Endothelial cell (in vitro differentiated cells): ENCODE measurements at regions not wholly inside any gene's neighbourhood (a gene's known extent, or its start where the extent isn't known, plus 50 kb on each side); places are given as distances from the start of the nearest gene placed in this dataset.

Experiments
- DNase-seq: peaks from one replicate; pipeline ENCODE4 v3.0.0; 2021; ENCODE audit warnings: low spot score
- H3K27ac Mint-ChIP-seq: one replicate; pipeline ENCODE4 v1.8.0; 2021; ENCODE audit warnings: mixed read lengths, inconsistent platforms; ENCODE audit not compliant: unreplicated experiment
- H3K27me3 Mint-ChIP-seq: one replicate; pipeline ENCODE4 v1.8.0; 2021; ENCODE audit warnings: mild to moderate bottlenecking, moderate library complexity, mixed read lengths, inconsistent platforms; ENCODE audit not compliant: unreplicated experiment
- H3K36me3 Mint-ChIP-seq: one replicate; pipeline ENCODE4 v1.8.0; 2021; ENCODE audit warnings: mild to moderate bottlenecking, low read depth, mixed read lengths, inconsistent platforms; ENCODE audit not compliant: unreplicated experiment
- H3K4me1 Mint-ChIP-seq: one replicate; pipeline ENCODE4 v1.8.0; 2021; ENCODE audit warnings: mild to moderate bottlenecking, mixed read lengths, inconsistent platforms; ENCODE audit not compliant: unreplicated experiment
- H3K4me3 Mint-ChIP-seq: one replicate; pipeline ENCODE4 v1.8.0; 2021; ENCODE audit warnings: mild to moderate bottlenecking, mixed read lengths, inconsistent platforms; ENCODE audit not compliant: unreplicated experiment
- H3K9me3 Mint-ChIP-seq: one replicate; pipeline ENCODE4 v1.8.0; 2021; ENCODE audit warnings: mixed read lengths, inconsistent platforms; ENCODE audit not compliant: unreplicated experiment
- TF ChIP-seq, protein P1 (sequence below): fragments of 200-600 bp; sonication (generic); IDR thresholded peaks from one replicate; pipeline ENCODE4 v1.5.0; 2021; ENCODE audit warnings: antibody characterized with exemption; ENCODE audit not compliant: unreplicated experiment

DNA sequence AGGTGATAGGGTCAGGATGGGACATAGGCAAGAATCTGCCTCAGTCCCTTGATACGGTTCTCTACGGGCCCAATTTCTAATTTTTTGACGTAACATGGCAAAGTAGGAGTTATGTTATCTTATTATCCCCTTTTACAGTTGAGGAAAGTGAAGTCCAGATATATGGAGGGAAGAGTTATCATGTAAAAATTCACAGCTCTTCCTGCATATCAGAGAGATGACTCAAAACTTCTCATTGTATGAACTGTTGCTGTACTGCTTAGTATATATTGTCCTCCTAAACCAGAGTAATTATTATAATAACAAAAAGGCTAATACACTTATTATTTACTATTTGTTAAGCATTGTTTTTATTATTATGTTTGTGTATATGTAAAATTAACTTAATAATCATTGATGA lies 260.5 kb upstream of the IGFBP7 start:
- no peak for DNase-seq
- Mint-ChIP-seq H3K9me3 (no peaks in the 10 kb centered on the region), H3K4me3 (no peak overlapping the region)

DNA sequence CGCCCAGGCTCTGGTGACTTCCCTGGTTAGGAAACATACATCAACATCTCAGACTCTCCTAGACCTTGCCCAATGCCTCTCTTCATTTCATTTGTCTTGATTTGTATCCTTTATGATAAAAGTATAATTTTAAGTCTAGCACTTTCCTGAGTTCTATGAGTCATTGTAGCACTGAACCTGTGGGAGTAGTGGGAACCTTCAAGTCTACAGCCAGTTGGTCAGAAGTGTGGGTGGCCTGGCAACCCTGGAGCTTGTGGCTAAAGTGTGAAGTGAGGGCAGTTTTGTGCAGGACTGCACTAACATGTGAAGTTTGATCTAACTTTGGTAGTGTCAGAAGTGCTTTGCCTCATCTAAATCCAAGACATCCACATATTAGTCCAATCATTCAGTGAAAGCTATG lies 259.3 kb upstream of the IGFBP7 start:
- TF ChIP-seq, protein P1, sequence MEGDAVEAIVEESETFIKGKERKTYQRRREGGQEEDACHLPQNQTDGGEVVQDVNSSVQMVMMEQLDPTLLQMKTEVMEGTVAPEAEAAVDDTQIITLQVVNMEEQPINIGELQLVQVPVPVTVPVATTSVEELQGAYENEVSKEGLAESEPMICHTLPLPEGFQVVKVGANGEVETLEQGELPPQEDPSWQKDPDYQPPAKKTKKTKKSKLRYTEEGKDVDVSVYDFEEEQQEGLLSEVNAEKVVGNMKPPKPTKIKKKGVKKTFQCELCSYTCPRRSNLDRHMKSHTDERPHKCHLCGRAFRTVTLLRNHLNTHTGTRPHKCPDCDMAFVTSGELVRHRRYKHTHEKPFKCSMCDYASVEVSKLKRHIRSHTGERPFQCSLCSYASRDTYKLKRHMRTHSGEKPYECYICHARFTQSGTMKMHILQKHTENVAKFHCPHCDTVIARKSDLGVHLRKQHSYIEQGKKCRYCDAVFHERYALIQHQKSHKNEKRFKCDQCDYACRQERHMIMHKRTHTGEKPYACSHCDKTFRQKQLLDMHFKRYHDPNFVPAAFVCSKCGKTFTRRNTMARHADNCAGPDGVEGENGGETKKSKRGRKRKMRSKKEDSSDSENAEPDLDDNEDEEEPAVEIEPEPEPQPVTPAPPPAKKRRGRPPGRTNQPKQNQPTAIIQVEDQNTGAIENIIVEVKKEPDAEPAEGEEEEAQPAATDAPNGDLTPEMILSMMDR: no peak
- H3K4me3 Mint-ChIP-seq: no peak overlapping the region
- H3K9me3 Mint-ChIP-seq: no peaks in the 10 kb centered on the region
- H3K27me3 Mint-ChIP-seq: peaks cover 6% of the 10 kb centered on the region
- no peak for DNase-seq
- H3K36me3 Mint-ChIP-seq: peaks cover 3% of the 10 kb centered on the region
- H3K27ac Mint-ChIP-seq: no peak overlapping the region
- H3K4me1 Mint-ChIP-seq: peaks cover 9% of the 10 kb centered on the region

More for the DNA sequence above, 260.5 kb upstream of the IGFBP7 start:
- Mint-ChIP-seq H3K4me1 (peaks cover 9% of the 10 kb centered on the region), H3K27me3 (peaks cover 6% of the 10 kb centered on the region), H3K27ac (no peak overlapping the region), H3K36me3 (peaks cover 3% of the 10 kb centered on the region)
- TF ChIP-seq, protein P1: no peak

DNA sequence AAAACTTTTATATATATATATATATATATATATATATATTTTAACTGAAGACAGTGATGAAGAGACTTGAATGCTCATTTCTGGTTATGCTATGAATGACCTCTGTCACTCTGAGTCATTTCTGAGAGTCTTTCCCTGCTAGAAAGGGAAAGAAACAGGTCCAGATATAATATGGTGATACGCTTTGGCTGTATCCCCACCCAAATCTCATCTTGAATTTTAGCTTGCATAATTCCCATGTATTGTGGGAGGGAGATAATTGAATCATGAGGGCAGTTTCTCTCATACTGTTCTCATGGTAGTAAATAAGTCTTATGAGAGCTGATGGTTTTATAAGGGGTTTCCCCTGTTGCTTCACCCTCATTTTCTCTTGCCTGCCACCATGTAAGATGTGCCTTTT lies 254.1 kb upstream of the IGFBP7 start:
- no peaks in the 10 kb centered on the region for H3K4me1 Mint-ChIP-seq
- no peak overlapping the region for H3K27ac Mint-ChIP-seq

DNA sequence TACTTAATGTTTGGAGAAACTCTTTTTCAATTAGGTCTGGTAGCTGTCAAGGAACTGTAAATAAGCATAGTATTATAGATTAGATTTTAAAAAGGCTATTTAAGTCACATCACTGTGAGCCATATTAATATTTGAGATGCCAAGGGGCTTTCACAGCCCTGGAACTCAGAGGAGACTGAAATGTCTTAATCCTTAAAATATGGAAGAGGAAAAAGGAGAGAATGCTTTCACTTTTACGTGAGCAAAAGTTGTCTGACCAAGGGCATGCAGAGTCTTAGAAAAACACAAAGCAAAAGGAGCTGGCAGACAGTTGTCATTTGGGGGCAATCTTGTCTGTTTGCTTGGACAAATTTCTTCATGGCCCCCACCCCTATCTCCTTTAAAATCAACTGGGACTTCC lies 253.2 kb upstream of the IGFBP7 start:
- H3K36me3 Mint-ChIP-seq: no peaks in the 10 kb centered on the region
- H3K27ac Mint-ChIP-seq: no peak overlapping the region
- no peaks in the 10 kb centered on the region for H3K27me3 Mint-ChIP-seq
- H3K4me1 Mint-ChIP-seq: no peaks in the 10 kb centered on the region
- H3K4me3 Mint-ChIP-seq: no peak overlapping the region
- no peak for DNase-seq
- no peaks in the 10 kb centered on the region for H3K9me3 Mint-ChIP-seq
- TF ChIP-seq, protein P1: no peak

More for the DNA sequence above, 254.1 kb upstream of the IGFBP7 start:
- H3K36me3 Mint-ChIP-seq: no peaks in the 10 kb centered on the region
- H3K4me3 Mint-ChIP-seq: no peak overlapping the region
- no peaks in the 10 kb centered on the region for H3K9me3 Mint-ChIP-seq
- no peak for DNase-seq
- no peaks in the 10 kb centered on the region for H3K27me3 Mint-ChIP-seq
- TF ChIP-seq, protein P1: no peak

DNA sequence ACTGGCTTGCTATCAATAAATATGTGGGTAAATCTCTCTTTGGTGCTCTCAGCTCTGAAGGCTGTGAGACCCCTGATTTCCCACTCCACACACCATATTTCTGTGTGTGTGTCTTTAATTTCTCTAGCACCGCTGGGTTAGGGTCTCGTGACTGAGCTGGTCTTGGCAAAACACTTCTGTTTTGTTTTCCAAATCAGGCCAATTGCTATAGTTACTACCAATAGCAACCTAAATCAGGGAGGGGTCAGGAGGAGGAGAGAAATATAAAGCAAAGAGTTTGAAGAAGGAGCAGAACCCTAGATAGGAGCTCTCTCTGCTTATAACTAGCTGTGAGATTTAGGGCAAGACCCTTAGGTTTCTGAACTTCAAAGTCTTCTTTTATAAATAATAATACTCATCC lies 250.5 kb upstream of the IGFBP7 start:
- Mint-ChIP-seq H3K27ac (no peak overlapping the region), H3K4me3 (no peak overlapping the region), H3K9me3 (no peaks in the 10 kb centered on the region), H3K36me3 (no peaks in the 10 kb centered on the region), H3K4me1 (no peaks in the 10 kb centered on the region), H3K27me3 (no peaks in the 10 kb centered on the region)
- TF ChIP-seq, protein P1: no peak
- no peak for DNase-seq
